Liver (tissue), 8 donors: ENCODE measurements at regions not wholly inside any gene's neighbourhood (a gene's known extent, or its start where the extent isn't known, plus 50 kb on each side); places are given as distances from the start of the nearest gene placed in this dataset.

ENCODE experiments used
- DNase-seq: peaks from one replicate; pipeline ENCODE4 v3.0.0-alpha.2; 2017; ENCODE audit warnings: low spot score
- H3K27ac ChIP-seq, 2 donors: one replicate each; pipeline ENCODE4 v1.7.0; 2013; ENCODE audit warnings: inconsistent platforms in 2 of 2, low read length in 2 of 2, control low read depth in 1 of 2, low read depth in 1 of 2, mild to moderate bottlenecking in 1 of 2
- H3K27me3 ChIP-seq, 4 donors: one replicate each; pipeline versions ENCODE4 v1.6.1 to v1.7.0; 2013; ENCODE audit warnings: low read length in 3 of 4, inconsistent platforms in 1 of 4, mild to moderate bottlenecking in 1 of 4, moderate library complexity in 1 of 4; ENCODE audit not compliant: control insufficient read depth in 4 of 4, insufficient read depth in 4 of 4
- H3K36me3 ChIP-seq, 4 donors: one replicate each; pipeline versions ENCODE4 v1.6.1 to v1.7.0; 2013; ENCODE audit warnings: low read length in 3 of 4, mild to moderate bottlenecking in 3 of 4, low read depth in 1 of 4, moderate library complexity in 1 of 4; ENCODE audit not compliant: control insufficient read depth in 4 of 4, insufficient read depth in 3 of 4
- H3K4me1 ChIP-seq, 4 donors: one replicate each; pipeline versions ENCODE4 v1.6.1 to v1.7.0; 2013; ENCODE audit warnings: low read length in 3 of 4, mild to moderate bottlenecking in 3 of 4, moderate library complexity in 1 of 4; ENCODE audit not compliant: control insufficient read depth in 4 of 4, insufficient read depth in 4 of 4
- H3K4me3 ChIP-seq, 3 donors: one replicate each; pipeline versions ENCODE4 v1.6.1 to v1.7.0; 2013; ENCODE audit warnings: low read length in 3 of 3, control low read depth in 1 of 3, low read depth in 1 of 3, mild to moderate bottlenecking in 1 of 3
- H3K9ac ChIP-seq, 2 donors: one replicate each; pipeline ENCODE4 v1.7.0; 2013; ENCODE audit warnings: low read length in 2 of 2, mild to moderate bottlenecking in 2 of 2, moderate library complexity in 2 of 2, control low read depth in 1 of 2, low read depth in 1 of 2
- H3K9me3 ChIP-seq, 4 donors: one replicate each; pipeline versions ENCODE4 v1.6.1 to v1.7.0; 2013; ENCODE audit warnings: low read length in 3 of 4; ENCODE audit not compliant: control insufficient read depth in 4 of 4
- ATF3 ChIP-seq: IDR thresholded peaks from 2 replicates; pipeline ENCODE4 v1.6.1; 2016; ENCODE audit warnings: antibody characterized with exemption
- CTCF ChIP-seq: fragments of 150-350 bp; IDR thresholded peaks from 2 replicates; pipeline ENCODE4 v1.5.1; 2017; ENCODE audit warnings: improper control_type of control experiment, low read depth, low read length; ENCODE audit not compliant: missing input control
- EGR1 ChIP-seq, 2 donors: IDR thresholded peaks; 2 replicates each; pipeline ENCODE4 v1.6.1; 2016 to 2018; ENCODE audit warnings: antibody characterized with exemption in 2 of 2, low read depth in 2 of 2
- FOXA1 ChIP-seq: IDR thresholded peaks from 2 replicates; pipeline ENCODE4 v1.6.1; 2016; ENCODE audit warnings: antibody characterized with exemption
- FOXA2 ChIP-seq: IDR thresholded peaks from 2 replicates; pipeline ENCODE4 v1.6.1; 2016; ENCODE audit warnings: antibody characterized with exemption
- GABPA ChIP-seq, 2 donors: IDR thresholded peaks in 1 of 2; conservative IDR thresholded peaks in 1 of 2; 2 replicates each; pipeline ENCODE4 v1.6.1; 2016; ENCODE audit warnings: antibody characterized with exemption in 2 of 2, mild to moderate bottlenecking in 1 of 2, moderate library complexity in 1 of 2
- HNF4A ChIP-seq, 2 donors: conservative IDR thresholded peaks; 2 replicates each; pipeline ENCODE4 v1.6.1; 2016; ENCODE audit warnings: antibody characterized with exemption in 2 of 2, mild to moderate bottlenecking in 2 of 2
- HNF4G ChIP-seq: IDR thresholded peaks from 2 replicates; pipeline ENCODE4 v1.6.1; 2016; ENCODE audit warnings: antibody characterized with exemption
- JUND ChIP-seq, 2 donors: IDR thresholded peaks; 2 replicates each; pipeline ENCODE4 v1.6.1; 2016; ENCODE audit warnings: antibody characterized with exemption in 2 of 2
- MAX ChIP-seq: IDR thresholded peaks from 2 replicates; pipeline ENCODE4 v1.6.1; 2016; ENCODE audit warnings: antibody characterized with exemption
- NR2F2 ChIP-seq: IDR thresholded peaks from 2 replicates; pipeline ENCODE4 v1.6.1; 2016; ENCODE audit warnings: antibody characterized with exemption
- RAD21 ChIP-seq, 2 donors: IDR thresholded peaks; 2 replicates each; pipeline ENCODE4 v1.6.1; 2016; ENCODE audit warnings: antibody characterized with exemption in 2 of 2, mild to moderate bottlenecking in 2 of 2
- RXRA ChIP-seq, 2 donors: IDR thresholded peaks; 2 replicates each; pipeline ENCODE4 v1.6.1; 2017 to 2018; ENCODE audit warnings: antibody characterized with exemption in 2 of 2, mild to moderate bottlenecking in 1 of 2
- SP1 ChIP-seq: IDR thresholded peaks from 2 replicates; pipeline ENCODE4 v1.6.1; 2018; ENCODE audit warnings: antibody characterized with exemption, mild to moderate bottlenecking
- TAF1 ChIP-seq: conservative IDR thresholded peaks from 2 replicates; pipeline ENCODE4 v1.6.1; 2016; ENCODE audit warnings: antibody characterized with exemption, mild to moderate bottlenecking
- YY1 ChIP-seq: IDR thresholded peaks from 2 replicates; pipeline ENCODE4 v1.6.1; 2016; ENCODE audit warnings: antibody characterized with exemption, mild to moderate bottlenecking
- ZBTB33 ChIP-seq: IDR thresholded peaks from 2 replicates; pipeline ENCODE4 v1.6.1; 2016; ENCODE audit warnings: antibody characterized with exemption
- WGBS: extraction: QIAGEN DNeasy Blood & Tissue Kit; methylation state at CpG from one replicate; pipeline ENCODE4 v1.1.7; 2013; 5-methylcytosine and 5-hydroxymethylcytosine counted together
- TF ChIP-seq, protein P1 (sequence below): IDR thresholded peaks from 2 replicates; pipeline ENCODE4 v1.6.1; 2016; ENCODE audit warnings: antibody characterized with exemption, mild to moderate bottlenecking
- donor health status: healthy.
- donor health status: healthy.
- donor health status: healthy.
- donor health status: healthy.
- donor health status: healthy.

DNA sequence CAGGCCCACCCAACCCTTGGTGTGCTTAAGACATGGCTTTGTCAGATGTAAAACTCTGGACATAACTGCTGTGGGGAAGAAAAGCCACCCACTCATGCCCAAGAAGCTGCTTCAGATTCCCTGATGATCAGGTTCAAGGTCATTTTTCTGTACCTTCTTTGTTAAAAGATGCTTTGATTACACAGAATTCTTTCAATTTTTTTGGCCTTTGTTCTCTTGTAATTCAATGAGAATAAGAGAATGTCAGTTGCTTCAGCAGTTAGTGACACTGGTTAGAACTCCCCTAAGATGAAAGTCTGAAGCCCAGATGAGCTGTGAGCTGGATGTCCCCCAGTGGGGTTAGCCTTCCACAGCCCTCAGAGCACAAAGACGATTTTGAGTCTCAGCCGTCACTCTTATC is 152.7 kb downstream of the CHRM3 start:
- no peak overlapping the region for H3K9ac ChIP-seq
- H3K27ac ChIP-seq = no peak overlapping the region
- no peaks in the 10 kb centered on the region for H3K9me3 ChIP-seq
- H3K4me3 ChIP-seq = no peak overlapping the region
- H3K4me1 ChIP-seq = no peaks in the 10 kb centered on the region
- H3K36me3 ChIP-seq = no peaks in the 10 kb centered on the region
- DNase-seq = no peak
- TF ChIP-seq YY1 (no peak), EGR1 (IDR thresholded peaks at IDR 0.05; ENCODE audit: low read depth in 2 of 2) (no peak), ATF3 (no peak), RAD21 (IDR thresholded peaks at IDR 0.05) (no peak), SP1 (no peak), TAF1 (no peak), MAX (no peak), HNF4G (no peak), NR2F2 (no peak), JUND (IDR thresholded peaks at IDR 0.05) (no peak), GABPA (IDR thresholded peaks at IDR 0.05 in 1 of 2, conservative IDR thresholded peaks at IDR 0.05 in 1 of 2) (no peak), FOXA2 (no peak)
- TF ChIP-seq, protein P1, sequence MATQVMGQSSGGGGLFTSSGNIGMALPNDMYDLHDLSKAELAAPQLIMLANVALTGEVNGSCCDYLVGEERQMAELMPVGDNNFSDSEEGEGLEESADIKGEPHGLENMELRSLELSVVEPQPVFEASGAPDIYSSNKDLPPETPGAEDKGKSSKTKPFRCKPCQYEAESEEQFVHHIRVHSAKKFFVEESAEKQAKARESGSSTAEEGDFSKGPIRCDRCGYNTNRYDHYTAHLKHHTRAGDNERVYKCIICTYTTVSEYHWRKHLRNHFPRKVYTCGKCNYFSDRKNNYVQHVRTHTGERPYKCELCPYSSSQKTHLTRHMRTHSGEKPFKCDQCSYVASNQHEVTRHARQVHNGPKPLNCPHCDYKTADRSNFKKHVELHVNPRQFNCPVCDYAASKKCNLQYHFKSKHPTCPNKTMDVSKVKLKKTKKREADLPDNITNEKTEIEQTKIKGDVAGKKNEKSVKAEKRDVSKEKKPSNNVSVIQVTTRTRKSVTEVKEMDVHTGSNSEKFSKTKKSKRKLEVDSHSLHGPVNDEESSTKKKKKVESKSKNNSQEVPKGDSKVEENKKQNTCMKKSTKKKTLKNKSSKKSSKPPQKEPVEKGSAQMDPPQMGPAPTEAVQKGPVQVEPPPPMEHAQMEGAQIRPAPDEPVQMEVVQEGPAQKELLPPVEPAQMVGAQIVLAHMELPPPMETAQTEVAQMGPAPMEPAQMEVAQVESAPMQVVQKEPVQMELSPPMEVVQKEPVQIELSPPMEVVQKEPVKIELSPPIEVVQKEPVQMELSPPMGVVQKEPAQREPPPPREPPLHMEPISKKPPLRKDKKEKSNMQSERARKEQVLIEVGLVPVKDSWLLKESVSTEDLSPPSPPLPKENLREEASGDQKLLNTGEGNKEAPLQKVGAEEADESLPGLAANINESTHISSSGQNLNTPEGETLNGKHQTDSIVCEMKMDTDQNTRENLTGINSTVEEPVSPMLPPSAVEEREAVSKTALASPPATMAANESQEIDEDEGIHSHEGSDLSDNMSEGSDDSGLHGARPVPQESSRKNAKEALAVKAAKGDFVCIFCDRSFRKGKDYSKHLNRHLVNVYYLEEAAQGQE = no peak
- H3K27me3 ChIP-seq = no peaks in the 10 kb centered on the region
- WGBS = 70% methylated on average over 2 of the region's 2 CpGs

- 75% methylated on average over 4 of the region's 4 CpGs for WGBS
- no peak overlapping the region for H3K4me3 ChIP-seq
- no peak for DNase-seq
- H3K4me1 ChIP-seq = no peaks in the 10 kb centered on the region
- H3K9ac ChIP-seq = no peak overlapping the region
- no peaks in the 10 kb centered on the region for H3K27me3 ChIP-seq
- H3K27ac ChIP-seq = no peak overlapping the region
- H3K9me3 ChIP-seq = no peaks in the 10 kb centered on the region
- TF ChIP-seq ZBTB33 (no peak), TAF1 (no peak), CTCF (no peak), RAD21 (IDR thresholded peaks at IDR 0.05) (no peak), HNF4A (conservative IDR thresholded peaks at IDR 0.05) (no peak), FOXA1 (no peak), FOXA2 (no peak), HNF4G (no peak), SP1 (no peak), GABPA (IDR thresholded peaks at IDR 0.05 in 1 of 2, conservative IDR thresholded peaks at IDR 0.05 in 1 of 2) (no peak), ATF3 (no peak), RXRA (IDR thresholded peaks at IDR 0.05) (no peak), EGR1 (IDR thresholded peaks at IDR 0.05; ENCODE audit: low read depth in 2 of 2) (no peak)
- TF ChIP-seq, protein P1 = no peak
- H3K36me3 ChIP-seq = no peaks in the 10 kb centered on the region
Observed at GRCh38 chr1:239539812-239540211, 153.4 kb downstream of the CHRM3 start.
